Adrenal gland (tissue), 9 donors: ENCODE measurements at regions not wholly inside any gene's neighbourhood (a gene's known extent, or its start where the extent isn't known, plus 50 kb on each side); places are given as distances from the start of the nearest gene placed in this dataset.
"Not testable (repeated sequence)": the region's sequence is repeated elsewhere in the genome, so short reads cannot be mapped to it uniquely, and the experiment has no call there.

Source experiments
- DNase-seq, 7 donors: peaks; one replicate each; pipeline ENCODE4 v3.0.0-alpha.2; 2019 to 2020
- H3K27ac ChIP-seq, 5 donors: fragments of 200-600 bp; sonication (generic) in 4 of 5; 1 replicate in 3 of 5; 2 replicates in 2 of 5; pipeline versions ENCODE4 v1.5.1 to v1.8.0; 2016 to 2020; ENCODE audit warnings: mild to moderate bottlenecking in 1 of 5
- H3K27me3 ChIP-seq: fragments of 200-600 bp; 2 replicates; pipeline ENCODE4 v1.8.0; 2021
- H3K36me3 ChIP-seq, 2 donors: fragments of 200-600 bp; replicated peaks in 1 of 2; 1 replicate in 1 of 2; 2 replicates in 1 of 2; pipeline versions ENCODE4 v1.5.1 to v1.8.0; 2018 to 2022
- H3K4me1 ChIP-seq, 2 donors: fragments of 200-600 bp; replicated peaks in 1 of 2; 1 replicate in 1 of 2; 2 replicates in 1 of 2; pipeline versions ENCODE4 v1.5.1 to v1.8.0; 2018 to 2021
- H3K4me3 ChIP-seq, 4 donors: fragments of 200-600 bp; sonication (generic) in 3 of 4; one replicate each; pipeline ENCODE4 v1.5.1; 2016 to 2018
- H3K9me3 ChIP-seq, 3 donors: fragments of 200-600 bp; sonication (generic) in 1 of 3; replicated peaks in 1 of 3; 1 replicate in 2 of 3; 2 replicates in 1 of 3; pipeline versions ENCODE4 v1.5.1 to v1.8.0; 2016 to 2021
- CTCF ChIP-seq, 6 experiments: fragments of 450-650 bp in 4 of 6; fragments of 200-600 bp in 2 of 6; sonication (generic) in 1 of 6; IDR thresholded peaks; 1 replicate in 5 of 6; 2 replicates in 1 of 6; pipeline versions ENCODE4 v1.5.1 to v1.8.0; 2016 to 2021; ENCODE audit warnings: antibody characterized with exemption in 6 of 6, mild to moderate bottlenecking in 2 of 6, moderate library complexity in 1 of 6
- POLR2A ChIP-seq, 2 donors: fragments of 450-650 bp; IDR thresholded peaks; one replicate each; pipeline ENCODE4 v1.6.1; 2017; ENCODE audit warnings: antibody characterized with exemption in 2 of 2, mild to moderate bottlenecking in 2 of 2, moderate library complexity in 1 of 2
- WGBS, 4 donors: extraction: QIAGEN DNeasy Blood & Tissue Kit in 2 of 4; methylation state at CpG; one replicate each; pipeline versions ENCODE4 v1.1.5 to v1.1.7; 2013 to 2017; 5-methylcytosine and 5-hydroxymethylcytosine counted together
- intact Hi-C, 2 donors: fragments of 100-400 bp; cut with DNase I; formaldehyde crosslinking; loops; one replicate each; pipeline versions ENCODE4 v1.14.1 to v1.15.0; 2022 to 2023
- donor health status: healthy with polysubstance abuse.
- donor health status: Bipolar disorder and iron deficiency.
- donor health status: DM: yes; HTN: yes; CAD: no.
- donor health status: DM: no; HTN: no; CAD: no.
- donor health status: DM: no; HTN: no; CAD: no.

GRCh38 chr20:17822039-17822438, 122.3 kb downstream of the BANF2 start:
- H3K27ac ChIP-seq: no peak overlapping the region
- peaks cover 0 to 7% of the 10 kb centered on the region in 2 donors for H3K4me1 ChIP-seq
- no peaks in the 10 kb centered on the region for H3K27me3 ChIP-seq
- WGBS, 4 donors: 59 to 66% (median 61%) methylated on average over 5 of the region's 5 CpGs
- no peaks in the 10 kb centered on the region for H3K36me3 ChIP-seq
- no peak overlapping the region for H3K4me3 ChIP-seq
- DNase-seq: no peak
- intact Hi-C loops: no loop called here
- no peak for TF ChIP-seq POLR2A (IDR thresholded peaks at IDR 0.05)
- TF ChIP-seq CTCF (IDR thresholded peaks at IDR 0.05): no peak
- H3K9me3 ChIP-seq: no peaks in the 10 kb centered on the region

- H3K27ac ChIP-seq, H3K4me1 ChIP-seq, H3K9me3 ChIP-seq, intact Hi-C loops, H3K4me3 ChIP-seq, H3K27me3 ChIP-seq, H3K36me3 ChIP-seq, DNase-seq: not testable (repeated sequence)
- 94 to 98% (median 97%) methylated on average over 3 of the region's 3 CpGs for WGBS, 4 donors
Observed at GRCh38 chr20:17821606-17822005, 121.8 kb downstream of the BANF2 start.

- no peak overlapping the region for H3K27ac ChIP-seq
- intact Hi-C loops: no loop called here
- 95 to 100% (median 99%) methylated on average over 2 of the region's 2 CpGs for WGBS, 4 donors
- H3K36me3 ChIP-seq: no peaks in the 10 kb centered on the region
- no peaks in the 10 kb centered on the region for H3K4me1 ChIP-seq
- no peak overlapping the region for H3K4me3 ChIP-seq
- no peak for DNase-seq
- TF ChIP-seq POLR2A (IDR thresholded peaks at IDR 0.05) (no peak), CTCF (IDR thresholded peaks at IDR 0.05) (no peak)
- H3K9me3 ChIP-seq: no peaks in the 10 kb centered on the region
- H3K27me3 ChIP-seq: no peaks in the 10 kb centered on the region
Observed at GRCh38 chr20:17819395-17820093, 119.8 kb downstream of the BANF2 start.

GRCh38 chr20:17818187-17818586, 118.4 kb downstream of the BANF2 start:
- Histone ChIP-seq H3K4me1 (no peaks in the 10 kb centered on the region), H3K27ac (no peak overlapping the region), H3K27me3 (no peaks in the 10 kb centered on the region), H3K4me3 (no peak overlapping the region), H3K9me3 (no peaks in the 10 kb centered on the region), H3K36me3 (no peaks in the 10 kb centered on the region)
- no peak for TF ChIP-seq CTCF (IDR thresholded peaks at IDR 0.05)
- no peak for TF ChIP-seq POLR2A (IDR thresholded peaks at IDR 0.05)
- WGBS, 4 donors: 94 to 99% (median 95%) methylated on average over 4 to 7 of the region's 7 CpGs
- DNase-seq: no peak
- intact Hi-C loops: no loop called here
